ENCODE measurements at regions not wholly inside any gene's neighbourhood (a gene's known extent, or its start where the extent isn't known, plus 50 kb on each side); places are given as distances from the start of the nearest gene placed in this dataset.
A peak's percentile ranks its signal among the peaks of the same experiment; 100 is the strongest.

GRCh38 chrX:35149517-35149916 is 206.9 kb downstream of the FAM47B start:
- Histone ChIP-seq H3K79me1 (ENCODE audit: low read depth, low read length) (no peaks in the 10 kb centered on the region), H2BK5ac (ENCODE audit: low read length) (no peak overlapping the region), H3K9me3 (replicated peaks in 1 of 2; ENCODE audit: control insufficient read depth in 2 of 2, insufficient read depth in 1 of 2, low read depth in 1 of 2, low read length in 2 of 2) (no peaks in the 10 kb centered on the region), H3K36me3 (replicated peaks in 1 of 2; ENCODE audit: control insufficient read depth in 2 of 2, insufficient read depth in 2 of 2, low read length in 2 of 2) (no peaks in the 10 kb centered on the region), H2AFZ (ENCODE audit: low read length) (no peak overlapping the region), H3K14ac (ENCODE audit: low read length) (no peak overlapping the region), H2AK5ac (ENCODE audit: low read depth, low read length) (no peak overlapping the region), H3K4me3 (ENCODE audit: low read length in 2 of 2) (no peak overlapping the region), H3K18ac (ENCODE audit: low read length) (no peak overlapping the region), H2BK12ac (ENCODE audit: low read length) (no peak overlapping the region), H3K27ac (replicated peaks; ENCODE audit: low read length) (no peak overlapping the region), H3K4me1 (ENCODE audit: control insufficient read depth in 2 of 2, insufficient read depth in 1 of 2, low read depth in 1 of 2, low read length in 2 of 2) (no peaks in the 10 kb centered on the region), H3K4ac (ENCODE audit: low read length) (no peak overlapping the region), H3K9ac (ENCODE audit: low read depth, low read length, poor library complexity) (no peak overlapping the region), H4K91ac (ENCODE audit: low read depth, low read length, poor library complexity) (no peak overlapping the region), H2BK120ac (ENCODE audit: low read depth, low read length) (no peak overlapping the region), H4K8ac (ENCODE audit: low read depth, low read length) (no peak overlapping the region), H3K27me3 (ENCODE audit: control insufficient read depth in 3 of 3, insufficient read depth in 3 of 3, low read depth in 1 of 3, low read length in 3 of 3) (no peaks in the 10 kb centered on the region), H2BK15ac (ENCODE audit: low read length) (no peak overlapping the region), H3K4me2 (ENCODE audit: insufficient read depth, low read length, poor library complexity, severe bottlenecking) (no peak overlapping the region), H3K23ac (ENCODE audit: low read depth, low read length, poor library complexity) (no peak overlapping the region)
- no peak for DNase-seq (ENCODE audit: low spot score)
- WGBS, 2 donors (ENCODE audit: extremely low coverage in 2 of 2, insufficient read length in 2 of 2, insufficient replicate concordance in 1 of 2), result no CpG with 5 or more reads among the region's 1 CpG

- Histone ChIP-seq H3K9me3 (replicated peaks in 1 of 2; ENCODE audit: control insufficient read depth in 2 of 2, insufficient read depth in 1 of 2, low read depth in 1 of 2, low read length in 2 of 2) (no peaks in the 10 kb centered on the region), H3K9ac (ENCODE audit: low read depth, low read length, poor library complexity) (no peak overlapping the region), H3K27ac (replicated peaks; ENCODE audit: low read length) (no peak overlapping the region), H2BK120ac (ENCODE audit: low read depth, low read length) (no peak overlapping the region), H4K91ac (ENCODE audit: low read depth, low read length, poor library complexity) (no peak overlapping the region), H3K23ac (ENCODE audit: low read depth, low read length, poor library complexity) (no peak overlapping the region), H2BK5ac (ENCODE audit: low read length) (no peak overlapping the region), H3K18ac (ENCODE audit: low read length) (no peak overlapping the region), H3K36me3 (replicated peaks in 1 of 2; ENCODE audit: control insufficient read depth in 2 of 2, insufficient read depth in 2 of 2, low read length in 2 of 2) (no peaks in the 10 kb centered on the region), H2AFZ (ENCODE audit: low read length) (no peak overlapping the region), H3K14ac (ENCODE audit: low read length) (no peak overlapping the region), H3K4me1 (ENCODE audit: control insufficient read depth in 2 of 2, insufficient read depth in 1 of 2, low read depth in 1 of 2, low read length in 2 of 2) (no peaks in the 10 kb centered on the region), H3K4me2 (ENCODE audit: insufficient read depth, low read length, poor library complexity, severe bottlenecking) (no peak overlapping the region), H3K79me1 (ENCODE audit: low read depth, low read length) (no peaks in the 10 kb centered on the region), H3K27me3 (ENCODE audit: control insufficient read depth in 3 of 3, insufficient read depth in 3 of 3, low read depth in 1 of 3, low read length in 3 of 3) (no peaks in the 10 kb centered on the region), H4K8ac (ENCODE audit: low read depth, low read length) (no peak overlapping the region), H2BK15ac (ENCODE audit: low read length) (no peak overlapping the region), H2AK5ac (ENCODE audit: low read depth, low read length) (no peak overlapping the region), H3K4ac (ENCODE audit: low read length) (no peak overlapping the region), H2BK12ac (ENCODE audit: low read length) (no peak overlapping the region), H3K4me3 (ENCODE audit: low read length in 2 of 2) (no peak overlapping the region)
- DNase-seq (ENCODE audit: low spot score), result no peak
- no CpG with 5 or more reads among the region's 4 CpGs for WGBS, 2 donors (ENCODE audit: extremely low coverage in 2 of 2, insufficient read length in 2 of 2, insufficient replicate concordance in 1 of 2)
These were observed 207.5 kb downstream of the FAM47B start for GRCh38 chrX:35150052-35150451.

GRCh38 chrX:35150642-35151239 is 208.1 kb downstream of the FAM47B start:
- H4K91ac ChIP-seq (ENCODE audit: low read depth, low read length, poor library complexity), result no peak overlapping the region
- H3K4me3 ChIP-seq (ENCODE audit: low read length in 2 of 2), result no peak overlapping the region
- no peaks in the 10 kb centered on the region for H3K4me1 ChIP-seq (ENCODE audit: control insufficient read depth in 2 of 2, insufficient read depth in 1 of 2, low read depth in 1 of 2, low read length in 2 of 2)
- no peak overlapping the region for H4K8ac ChIP-seq (ENCODE audit: low read depth, low read length)
- H2BK12ac ChIP-seq (ENCODE audit: low read length), result no peak overlapping the region
- no peak overlapping the region for H3K4me2 ChIP-seq (ENCODE audit: insufficient read depth, low read length, poor library complexity, severe bottlenecking)
- no peak overlapping the region for H3K14ac ChIP-seq (ENCODE audit: low read length)
- no peaks in the 10 kb centered on the region for H3K9me3 ChIP-seq (replicated peaks in 1 of 2; ENCODE audit: control insufficient read depth in 2 of 2, insufficient read depth in 1 of 2, low read depth in 1 of 2, low read length in 2 of 2)
- H2AK5ac ChIP-seq (ENCODE audit: low read depth, low read length), result no peak overlapping the region
- no peak overlapping the region for H3K4ac ChIP-seq (ENCODE audit: low read length)
- H2BK5ac ChIP-seq (ENCODE audit: low read length), result no peak overlapping the region
- no peak overlapping the region for H2BK15ac ChIP-seq (ENCODE audit: low read length)
- no peaks in the 10 kb centered on the region for H3K79me1 ChIP-seq (ENCODE audit: low read depth, low read length)
- no peaks in the 10 kb centered on the region for H3K27me3 ChIP-seq (ENCODE audit: control insufficient read depth in 3 of 3, insufficient read depth in 3 of 3, low read depth in 1 of 3, low read length in 3 of 3)
- no peak overlapping the region for H3K18ac ChIP-seq (ENCODE audit: low read length)
- no CpG with 5 or more reads among the region's 7 CpGs for WGBS, 2 donors (ENCODE audit: extremely low coverage in 2 of 2, insufficient read length in 2 of 2, insufficient replicate concordance in 1 of 2)
- H2AFZ ChIP-seq (ENCODE audit: low read length), result no peak overlapping the region
- no peak for DNase-seq (ENCODE audit: low spot score)
- no peak overlapping the region for H3K27ac ChIP-seq (replicated peaks; ENCODE audit: low read length)
- H2BK120ac ChIP-seq (ENCODE audit: low read depth, low read length), result no peak overlapping the region
- no peak overlapping the region for H3K9ac ChIP-seq (ENCODE audit: low read depth, low read length, poor library complexity)
- no peak overlapping the region for H3K23ac ChIP-seq (ENCODE audit: low read depth, low read length, poor library complexity)
- H3K36me3 ChIP-seq (replicated peaks in 1 of 2; ENCODE audit: control insufficient read depth in 2 of 2, insufficient read depth in 2 of 2, low read length in 2 of 2), result no peaks in the 10 kb centered on the region

- no peak overlapping the region for H2BK15ac ChIP-seq (ENCODE audit: low read length)
- no peak overlapping the region for H2BK12ac ChIP-seq (ENCODE audit: low read length)
- no peaks in the 10 kb centered on the region for H3K36me3 ChIP-seq (replicated peaks in 1 of 2; ENCODE audit: control insufficient read depth in 2 of 2, insufficient read depth in 2 of 2, low read length in 2 of 2)
- no CpG with 5 or more reads among the region's 2 CpGs for WGBS, 2 donors (ENCODE audit: extremely low coverage in 2 of 2, insufficient read length in 2 of 2, insufficient replicate concordance in 1 of 2)
- no peak overlapping the region for H2BK5ac ChIP-seq (ENCODE audit: low read length)
- H3K9me3 ChIP-seq (replicated peaks in 1 of 2; ENCODE audit: control insufficient read depth in 2 of 2, insufficient read depth in 1 of 2, low read depth in 1 of 2, low read length in 2 of 2), result no peaks in the 10 kb centered on the region
- no peak overlapping the region for H2BK120ac ChIP-seq (ENCODE audit: low read depth, low read length)
- no peaks in the 10 kb centered on the region for H3K27me3 ChIP-seq (ENCODE audit: control insufficient read depth in 3 of 3, insufficient read depth in 3 of 3, low read depth in 1 of 3, low read length in 3 of 3)
- no peak overlapping the region for H3K4ac ChIP-seq (ENCODE audit: low read length)
- no peaks in the 10 kb centered on the region for H3K79me1 ChIP-seq (ENCODE audit: low read depth, low read length)
- H3K4me2 ChIP-seq (ENCODE audit: insufficient read depth, low read length, poor library complexity, severe bottlenecking), result no peak overlapping the region
- DNase-seq (ENCODE audit: low spot score), result peak; percentile 1
- H3K4me1 ChIP-seq (ENCODE audit: control insufficient read depth in 2 of 2, insufficient read depth in 1 of 2, low read depth in 1 of 2, low read length in 2 of 2), result no peaks in the 10 kb centered on the region
- no peak overlapping the region for H3K4me3 ChIP-seq (ENCODE audit: low read length in 2 of 2)
- H3K23ac ChIP-seq (ENCODE audit: low read depth, low read length, poor library complexity), result no peak overlapping the region
- no peak overlapping the region for H2AK5ac ChIP-seq (ENCODE audit: low read depth, low read length)
- H2AFZ ChIP-seq (ENCODE audit: low read length), result no peak overlapping the region
- H3K14ac ChIP-seq (ENCODE audit: low read length), result no peak overlapping the region
- no peak overlapping the region for H4K91ac ChIP-seq (ENCODE audit: low read depth, low read length, poor library complexity)
- no peak overlapping the region for H4K8ac ChIP-seq (ENCODE audit: low read depth, low read length)
- no peak overlapping the region for H3K18ac ChIP-seq (ENCODE audit: low read length)
- no peak overlapping the region for H3K9ac ChIP-seq (ENCODE audit: low read depth, low read length, poor library complexity)
- no peak overlapping the region for H3K27ac ChIP-seq (replicated peaks; ENCODE audit: low read length)
These were observed 223.4 kb downstream of the FAM47B start for GRCh38 chrX:35166023-35166422.
